ENCODE measurements at regions not wholly inside any gene's neighbourhood (a gene's known extent, or its start where the extent isn't known, plus 50 kb on each side); places are given as distances from the start of the nearest gene placed in this dataset.
"Not testable (repeated sequence)": the region's sequence is repeated elsewhere in the genome, so short reads cannot be mapped to it uniquely, and the experiment has no call there.

DNA sequence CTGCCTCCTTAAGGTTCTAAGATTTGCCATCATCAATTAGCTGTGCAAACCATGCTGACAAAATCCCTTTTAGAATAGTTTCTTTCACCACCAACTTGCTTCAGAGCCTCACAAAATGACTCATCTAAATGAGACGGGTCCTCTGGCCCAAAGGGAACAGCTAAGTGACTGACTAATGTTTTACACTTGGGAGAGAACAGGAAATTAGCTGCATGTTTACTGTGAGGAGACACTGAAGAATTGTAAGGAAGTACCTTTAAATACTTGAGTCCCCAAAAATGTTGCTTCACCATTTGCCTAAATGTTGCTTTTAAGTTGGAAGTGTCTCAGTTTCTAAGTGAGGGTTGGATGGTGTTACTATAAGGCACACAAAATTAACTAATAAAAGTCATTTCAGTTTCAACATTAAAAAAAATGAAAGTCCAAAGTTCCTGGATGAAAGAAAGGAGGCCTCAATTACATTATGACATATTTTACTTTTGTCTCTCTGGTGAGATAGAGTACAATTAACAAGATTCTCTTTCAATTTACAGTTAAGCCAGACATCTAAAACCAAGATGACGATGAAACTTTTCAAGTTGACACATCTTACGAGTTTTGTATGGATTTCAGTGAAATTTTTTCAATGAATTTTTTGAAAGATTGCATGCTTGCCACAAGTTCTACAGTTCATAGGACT lies 229.1 kb upstream of the FN1 start:
- no peak for DNase-seq

DNA sequence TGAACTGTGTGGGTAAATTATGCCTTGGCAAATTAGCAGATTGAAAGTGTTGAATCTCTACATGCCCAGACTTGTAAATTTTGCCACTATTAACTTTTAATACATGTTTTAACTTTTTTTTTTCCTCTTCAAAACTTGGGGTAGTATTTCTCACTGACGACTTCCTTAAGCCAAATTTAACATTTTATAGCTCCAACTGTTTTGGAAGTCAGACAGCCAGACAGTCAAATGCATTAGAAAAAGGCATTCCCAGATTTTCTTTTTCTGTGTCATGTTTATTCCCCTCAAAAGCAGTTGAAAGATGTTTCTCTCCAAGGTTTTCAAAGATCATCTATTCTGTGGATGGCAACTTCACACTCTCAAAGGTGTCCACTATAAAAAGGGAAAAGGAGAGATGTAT lies 226.8 kb upstream of the FN1 start:
- DNase-seq: no peak

GRCh38 chr2:215660687-215661086 lies 224.8 kb upstream of the FN1 start:
- no peak for DNase-seq

DNA sequence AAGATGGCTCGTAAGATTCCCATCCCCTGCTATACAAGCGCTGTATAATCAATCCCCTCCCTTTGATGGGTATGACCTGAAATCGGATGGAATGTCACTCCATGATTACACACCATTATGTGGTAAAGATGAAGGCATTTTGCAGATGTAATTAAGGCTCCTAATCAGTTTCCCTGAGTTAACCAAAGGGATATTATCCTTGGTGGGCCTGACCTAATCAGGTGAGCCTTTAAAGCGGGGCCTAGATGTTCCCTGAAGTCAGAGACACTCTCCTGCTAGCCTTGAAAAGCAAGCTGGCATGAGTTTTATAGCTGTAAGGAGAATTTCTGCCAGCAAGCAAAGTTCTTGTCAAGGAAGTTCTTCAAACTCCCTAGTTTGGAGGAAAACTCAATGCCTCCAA lies 223.8 kb upstream of the FN1 start:
- DNase-seq: no peak

DNA sequence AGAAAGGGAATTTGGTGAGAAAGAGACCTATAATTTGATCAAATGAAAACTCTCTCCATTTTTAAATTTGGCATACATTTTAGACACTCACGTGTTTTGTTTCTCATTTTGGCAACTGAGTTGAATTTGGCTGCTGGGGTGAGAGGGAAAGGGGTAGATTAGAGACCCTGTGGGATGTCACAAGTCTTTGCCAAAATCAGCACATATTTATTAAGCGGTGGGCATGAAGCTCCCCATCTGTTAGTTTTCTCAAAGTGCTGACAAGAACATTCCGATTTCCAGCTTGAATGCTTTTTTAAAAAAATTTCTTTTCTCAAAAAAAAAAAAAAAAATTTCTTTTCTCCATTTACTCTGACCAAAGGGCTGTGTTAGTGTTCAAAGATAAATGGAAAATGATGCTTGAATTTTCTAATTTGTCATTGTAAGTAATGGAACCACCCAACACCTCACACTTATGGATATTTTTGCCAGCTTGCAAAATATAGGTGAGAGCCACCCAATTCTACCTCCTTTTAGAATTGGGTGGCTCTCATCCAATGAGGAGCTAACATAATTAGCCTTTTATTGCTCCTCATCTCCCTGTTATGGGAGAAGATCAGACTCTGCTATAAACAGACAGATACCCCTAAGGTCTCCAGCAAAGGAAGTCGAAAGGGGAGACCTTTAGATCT lies 222.9 kb upstream of the FN1 start:
- no peak for DNase-seq

GRCh38 chr2:215657844-215658243 lies 222.0 kb upstream of the FN1 start:
- peak in 1 of 51 donors; percentile 2 for DNase-seq

- DNase-seq: no peak
Observed at GRCh38 chr2:215654148-215654819, 218.4 kb upstream of the FN1 start.

- no peak for DNase-seq
Observed at GRCh38 chr2:215653344-215654030, 217.6 kb upstream of the FN1 start.

DNA sequence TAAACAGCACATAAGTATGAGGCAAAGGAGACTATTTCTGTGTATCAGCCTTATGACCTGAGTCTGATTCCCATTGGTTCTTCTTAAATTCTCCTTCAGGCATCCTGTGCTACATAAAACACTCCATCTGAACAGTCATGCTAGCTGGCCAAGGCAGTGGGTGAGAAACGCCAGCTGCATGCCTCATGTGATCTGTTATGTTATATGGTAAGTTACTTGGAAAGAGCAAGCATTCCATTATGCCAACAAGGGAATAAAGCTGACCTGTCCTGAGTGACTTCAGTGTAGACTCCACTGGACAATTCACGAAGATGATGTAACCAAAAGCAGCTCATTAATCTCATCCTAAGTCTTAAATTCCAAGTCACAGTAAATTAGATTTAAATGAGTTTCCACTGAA lies 216.5 kb upstream of the FN1 start:
- no peak for DNase-seq

DNA sequence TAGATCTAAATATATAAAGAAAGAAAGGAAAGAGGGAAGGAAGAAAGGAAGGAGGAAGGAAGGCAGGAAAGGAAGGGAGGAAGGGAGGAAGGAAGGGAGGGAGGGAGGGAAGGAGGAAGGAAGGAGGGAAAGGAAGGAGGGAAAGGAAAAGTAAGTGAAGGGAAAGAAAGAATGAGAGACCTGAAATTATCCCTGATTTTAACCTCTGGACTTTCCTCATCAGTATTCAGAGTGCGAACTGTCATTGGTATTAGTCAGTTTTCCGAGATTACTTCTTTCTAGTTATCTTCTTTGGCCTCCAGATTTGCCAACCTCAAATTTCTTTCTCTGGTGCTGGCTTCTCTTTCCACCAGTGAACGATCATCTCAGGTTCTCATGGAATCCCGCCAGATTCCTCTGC lies 215.5 kb upstream of the FN1 start:
- DNase-seq: no peak

- no peak for DNase-seq
Observed at GRCh38 chr2:215644233-215644897, 208.5 kb upstream of the FN1 start.

GRCh38 chr2:215638687-215639086 lies 202.8 kb upstream of the FN1 start:
- DNase-seq: no peak

GRCh38 chr2:215637651-215638050 lies 201.8 kb upstream of the FN1 start:
- DNase-seq: no peak

GRCh38 chr2:215636816-215637215 lies 200.9 kb upstream of the FN1 start:
- no peak for DNase-seq

- no peak for DNase-seq
Observed at GRCh38 chr2:215635788-215636139, 199.9 kb upstream of the FN1 start.

DNA sequence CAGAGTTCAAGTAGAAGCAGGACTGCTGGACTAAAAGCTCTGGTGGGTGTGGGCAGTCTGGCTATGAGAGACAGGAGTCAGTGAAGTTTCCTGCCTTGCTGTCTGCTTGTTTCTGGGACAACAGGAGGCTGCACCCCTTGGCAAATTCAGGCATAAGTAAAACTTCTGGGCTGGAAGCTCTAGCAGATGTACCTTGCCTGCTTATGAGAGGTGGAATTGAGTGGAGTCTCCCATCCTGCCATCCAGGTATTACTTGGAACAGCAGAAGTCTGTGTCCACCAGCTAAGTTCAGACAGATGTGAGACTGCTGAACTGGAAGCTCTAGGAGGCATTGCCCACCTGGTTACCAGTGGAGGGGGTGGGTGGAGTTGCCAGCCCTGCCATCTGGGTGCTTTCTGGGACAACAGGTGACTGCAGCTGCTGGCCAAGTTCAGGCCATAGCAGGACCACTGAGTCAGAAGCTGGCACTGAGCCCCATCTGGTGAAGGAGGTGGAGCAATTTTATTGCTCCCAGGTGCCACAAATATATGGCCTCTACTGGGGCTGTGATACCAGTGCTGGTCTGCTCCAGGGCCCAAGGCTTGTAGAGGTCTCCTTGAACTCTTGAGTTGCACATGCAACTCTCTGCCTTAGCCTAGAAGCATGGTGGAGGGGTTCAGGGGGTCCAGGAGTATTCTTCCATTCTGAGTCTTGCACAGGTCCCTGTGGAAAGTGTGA lies 199.4 kb upstream of the FN1 start:
- DNase-seq: no peak

GRCh38 chr2:215633360-215633759 lies 197.5 kb upstream of the FN1 start:
- no peak for DNase-seq

- DNase-seq: no peak
Observed at GRCh38 chr2:215631696-215632095, 195.8 kb upstream of the FN1 start.

- not testable (repeated sequence) for DNase-seq
Observed at GRCh38 chr2:215630796-215631195, 194.9 kb upstream of the FN1 start.

- no peak for DNase-seq
Observed at GRCh38 chr2:215627771-215628170, 191.9 kb upstream of the FN1 start.

GRCh38 chr2:215626812-215627281 lies 191.0 kb upstream of the FN1 start:
- no peak for DNase-seq

Data from hypothalamus (tissue), 51 donors.